G401 (cell line): ENCODE measurements at regions not wholly inside any gene's neighbourhood (a gene's known extent, or its start where the extent isn't known, plus 50 kb on each side); places are given as distances from the start of the nearest gene placed in this dataset.

ENCODE experiments used
- DNase-seq: peaks from one replicate; pipeline ENCODE4 v3.0.0-alpha.2; 2015; ENCODE audit warnings: low spot score
- in situ Hi-C: cut with HindIII; loops from 2 replicates; pipeline ENCODE4 v1.10.0; 2016; ENCODE audit warnings: low sequenced_read_pairs, mixed read lengths

GRCh38 chr4:129167640-129168260, 71.8 kb downstream of the C4orf33 start:
- in situ Hi-C loops = no loop called here
- no peak for DNase-seq

GRCh38 chr4:129172181-129172580, 76.2 kb downstream of the C4orf33 start:
- DNase-seq = no peak
- in situ Hi-C loops = no loop called here

GRCh38 chr4:129176864-129177263, 80.9 kb downstream of the C4orf33 start:
- in situ Hi-C loops = no loop called here

GRCh38 chr4:129179276-129179675, 83.3 kb downstream of the C4orf33 start:
- in situ Hi-C loops = no loop called here
- peak; percentile 84 for DNase-seq

More at GRCh38 chr4:129176864-129177263, 80.9 kb downstream of the C4orf33 start:
- DNase-seq = no peak

- DNase-seq = no peak
- in situ Hi-C loops = no loop called here
Measured at GRCh38 chr4:129189630-129190029, 93.7 kb downstream of the C4orf33 start.

- no peak for DNase-seq
- in situ Hi-C loops = no loop called here
Measured at GRCh38 chr4:129193357-129194100, 97.6 kb downstream of the C4orf33 start.

GRCh38 chr4:129208481-129208880, 112.5 kb downstream of the C4orf33 start:
- no peak for DNase-seq
- in situ Hi-C loops = no loop called here

- DNase-seq = no peak
- in situ Hi-C loops = no loop called here
Measured at GRCh38 chr4:129213692-129214091, 117.7 kb downstream of the C4orf33 start.

- DNase-seq = peak; percentile 25
- in situ Hi-C loops = no loop called here
Measured at GRCh38 chr4:129218360-129218759, 122.4 kb downstream of the C4orf33 start.

GRCh38 chr4:129218897-129219296, 122.9 kb downstream of the C4orf33 start:
- DNase-seq = no peak
- in situ Hi-C loops = no loop called here

- in situ Hi-C loops = no loop called here
- no peak for DNase-seq
Measured at GRCh38 chr4:129220254-129220653, 124.3 kb downstream of the C4orf33 start.

- DNase-seq = no peak
- in situ Hi-C loops = no loop called here
Measured at GRCh38 chr4:129223945-129224344, 128.0 kb downstream of the C4orf33 start.

GRCh38 chr4:129230846-129231245, 134.9 kb downstream of the C4orf33 start:
- DNase-seq = no peak
- in situ Hi-C loops = no loop called here

GRCh38 chr4:129231945-129232588, 136.1 kb downstream of the C4orf33 start:
- in situ Hi-C loops = no loop called here
- DNase-seq = no peak

- in situ Hi-C loops = no loop called here
- DNase-seq = no peak
Measured at GRCh38 chr4:129232589-129233337, 136.8 kb downstream of the C4orf33 start.

GRCh38 chr4:129233691-129234090, 137.7 kb downstream of the C4orf33 start:
- no peak for DNase-seq
- in situ Hi-C loops = no loop called here

GRCh38 chr4:129236351-129236750, 140.4 kb downstream of the C4orf33 start:
- DNase-seq = no peak

GRCh38 chr4:129239088-129239487, 143.1 kb downstream of the C4orf33 start:
- in situ Hi-C loops = no loop called here
- DNase-seq = peak; percentile 15

More at GRCh38 chr4:129236351-129236750, 140.4 kb downstream of the C4orf33 start:
- in situ Hi-C loops = no loop called here

GRCh38 chr4:129240816-129241215, 144.9 kb downstream of the C4orf33 start:
- in situ Hi-C loops = no loop called here
- DNase-seq = no peak

GRCh38 chr4:129246145-129246544, 150.2 kb downstream of the C4orf33 start:
- in situ Hi-C loops = no loop called here
- no peak for DNase-seq
